Prostate gland (tissue), 2 donors: ENCODE measurements at regions not wholly inside any gene's neighbourhood (a gene's known extent, or its start where the extent isn't known, plus 50 kb on each side); places are given as distances from the start of the nearest gene placed in this dataset.

Experiments
- CTCF ChIP-seq, 4 experiments: fragments of 200-600 bp in 2 of 4; fragments of 450-650 bp in 2 of 4; sonication (generic) in 2 of 4; IDR thresholded peaks; 1 replicate in 3 of 4; 2 replicates in 1 of 4; pipeline ENCODE4 v1.5.1; 2016 to 2019; ENCODE audit warnings: antibody characterized with exemption in 4 of 4, mild to moderate bottlenecking in 2 of 4, moderate library complexity in 2 of 4
- POLR2A ChIP-seq: fragments of 450-650 bp; IDR thresholded peaks from one replicate; pipeline ENCODE4 v1.6.1; 2016; ENCODE audit warnings: antibody characterized with exemption, mild to moderate bottlenecking
- POLR2AphosphoS5 ChIP-seq: sonication (generic); formaldehyde crosslinking; IDR thresholded peaks from one replicate; pipeline ENCODE4 v1.6.1; 2017; ENCODE audit warnings: antibody characterized with exemption

- no peak for TF ChIP-seq CTCF (IDR thresholded peaks at IDR 0.05)
- no peak for TF ChIP-seq POLR2AphosphoS5
- TF ChIP-seq POLR2A: no peak
Observed at GRCh38 chr13:76223565-76223964, 587.4 kb downstream of the LMO7 start.
